ENCODE measurements at regions not wholly inside any gene's neighbourhood (a gene's known extent, or its start where the extent isn't known, plus 50 kb on each side); places are given as distances from the start of the nearest gene placed in this dataset.

- no peak for DNase-seq
These were observed 796.6 kb upstream of the DPPA4 start for GRCh38 chr3:110133971-110134370.

GRCh38 chr3:110139048-110139447, 801.7 kb upstream of the DPPA4 start:
- DNase-seq, result no peak

GRCh38 chr3:110139821-110140220, 802.5 kb upstream of the DPPA4 start:
- DNase-seq, result no peak

- no peak for DNase-seq
These were observed 812.4 kb upstream of the DPPA4 start for GRCh38 chr3:110149763-110150162.

- no peak for DNase-seq
These were observed 819.9 kb upstream of the DPPA4 start for GRCh38 chr3:110157221-110157620.

- no peak for DNase-seq
These were observed 827.5 kb upstream of the DPPA4 start for GRCh38 chr3:110164632-110165369.

- no peak for DNase-seq
These were observed 828.0 kb upstream of the DPPA4 start for GRCh38 chr3:110165370-110165743.

- no peak for DNase-seq
These were observed 828.4 kb upstream of the DPPA4 start for GRCh38 chr3:110165753-110166152.

GRCh38 chr3:110166791-110167190, 829.4 kb upstream of the DPPA4 start:
- no peak for DNase-seq

GRCh38 chr3:110174908-110175307, 837.6 kb upstream of the DPPA4 start:
- DNase-seq, result no peak

GRCh38 chr3:110178965-110179364, 841.6 kb upstream of the DPPA4 start:
- no peak for DNase-seq

- DNase-seq, result no peak
These were observed 843.4 kb upstream of the DPPA4 start for GRCh38 chr3:110180733-110181132.

- DNase-seq, result no peak
These were observed 843.9 kb upstream of the DPPA4 start for GRCh38 chr3:110181226-110181625.

- no peak for DNase-seq
These were observed 847.2 kb upstream of the DPPA4 start for GRCh38 chr3:110184536-110184935.

GRCh38 chr3:110193074-110193473, 855.7 kb upstream of the DPPA4 start:
- no peak for DNase-seq

- no peak for DNase-seq
These were observed 861.6 kb upstream of the DPPA4 start for GRCh38 chr3:110198717-110199587.

GRCh38 chr3:110199588-110199943, 862.2 kb upstream of the DPPA4 start:
- no peak for DNase-seq

GRCh38 chr3:110210086-110210660, 861.4 kb upstream of the NECTIN3 start:
- DNase-seq, result no peak

- DNase-seq, result no peak
These were observed 845.0 kb upstream of the NECTIN3 start for GRCh38 chr3:110226645-110227044.

- DNase-seq, result no peak
These were observed 843.6 kb upstream of the NECTIN3 start for GRCh38 chr3:110227991-110228390.

GRCh38 chr3:110234831-110235230, 836.8 kb upstream of the NECTIN3 start:
- no peak for DNase-seq

GRCh38 chr3:110236976-110237610, 834.5 kb upstream of the NECTIN3 start:
- DNase-seq, result no peak

GRCh38 chr3:110243081-110243480, 828.5 kb upstream of the NECTIN3 start:
- no peak for DNase-seq
